NB4 (cell line): ENCODE measurements at regions not wholly inside any gene's neighbourhood (a gene's known extent, or its start where the extent isn't known, plus 50 kb on each side); places are given as distances from the start of the nearest gene placed in this dataset.

Experiments
- DNase-seq: peaks from one replicate; pipeline ENCODE4 v3.0.0; 2010; ENCODE audit warnings: low read depth
- H3K4me3 ChIP-seq: one replicate; pipeline ENCODE4 v1.5.1; 2011; ENCODE audit warnings: mild to moderate bottlenecking, low read depth, low read length, moderate library complexity
- CTCF ChIP-seq: IDR thresholded peaks from one replicate; pipeline ENCODE4 v1.5.1; 2012; ENCODE audit warnings: low read depth, low read length
- MAX ChIP-seq: IDR thresholded peaks from 2 replicates; pipeline ENCODE4 v1.6.1; 2011; ENCODE audit warnings: low read depth, low read length
- MYC ChIP-seq: IDR thresholded peaks from 2 replicates; pipeline ENCODE4 v1.6.1; 2011; ENCODE audit warnings: low read depth, low read length
- POLR2A ChIP-seq: IDR thresholded peaks from 2 replicates; pipeline ENCODE4 v1.6.1; 2011; ENCODE audit warnings: mild to moderate bottlenecking; ENCODE audit not compliant: insufficient read length; ENCODE audit errors: extremely low read depth

GRCh38 chr12:5222011-5222461 is 178.4 kb downstream of the KCNA5 start:
- DNase-seq: no peak

GRCh38 chr12:5222729-5223128 is 179.1 kb downstream of the KCNA5 start:
- TF ChIP-seq CTCF: no peak
- TF ChIP-seq MAX: no peak
- no peak for TF ChIP-seq POLR2A
- no peak for TF ChIP-seq MYC

More at GRCh38 chr12:5222011-5222461, 178.4 kb downstream of the KCNA5 start:
- TF ChIP-seq MYC (no peak), MAX (no peak), CTCF (no peak), POLR2A (no peak)
- H3K4me3 ChIP-seq: no peak overlapping the region

GRCh38 chr12:5223881-5224280 is 180.2 kb downstream of the KCNA5 start:
- H3K4me3 ChIP-seq: no peak overlapping the region
- no peak for TF ChIP-seq CTCF
- no peak for TF ChIP-seq MAX
- TF ChIP-seq MYC: no peak
- TF ChIP-seq POLR2A: no peak
- DNase-seq: no peak

More at GRCh38 chr12:5222729-5223128, 179.1 kb downstream of the KCNA5 start:
- no peak overlapping the region for H3K4me3 ChIP-seq
- DNase-seq: no peak

- no peak overlapping the region for H3K4me3 ChIP-seq
- no peak for DNase-seq
- TF ChIP-seq MYC: no peak
- TF ChIP-seq CTCF: no peak
- no peak for TF ChIP-seq POLR2A
- no peak for TF ChIP-seq MAX
These were observed 182.9 kb downstream of the KCNA5 start for GRCh38 chr12:5226581-5226980.

GRCh38 chr12:5227708-5228373 is 184.2 kb downstream of the KCNA5 start:
- DNase-seq: no peak
- H3K4me3 ChIP-seq: no peak overlapping the region
- TF ChIP-seq CTCF: no peak
- TF ChIP-seq MAX: no peak
- TF ChIP-seq MYC: no peak
- TF ChIP-seq POLR2A: no peak
